KMS-11 (cell line): ENCODE measurements at regions not wholly inside any gene's neighbourhood (a gene's known extent, or its start where the extent isn't known, plus 50 kb on each side); places are given as distances from the start of the nearest gene placed in this dataset.

Experiments
- H2AFZ ChIP-seq: fragments of 200-600 bp; sonication (generic); 2 replicates; pipeline ENCODE4 v1.6.1; 2016; ENCODE audit warnings: antibody characterized with exemption, mixed run types, low read depth
- H3K27ac ChIP-seq: fragments of 200-600 bp; sonication (generic); 2 replicates; pipeline ENCODE4 v1.6.1; 2016; ENCODE audit warnings: mild to moderate bottlenecking, mixed run types
- H3K27me3 ChIP-seq: fragments of 200-600 bp; sonication (generic); 2 replicates; pipeline ENCODE4 v1.6.1; 2017; ENCODE audit warnings: mild to moderate bottlenecking, low read depth, mixed run types, moderate library complexity; ENCODE audit not compliant: insufficient read depth
- H3K36me3 ChIP-seq: fragments of 200-600 bp; sonication (generic); 2 replicates; pipeline ENCODE4 v1.6.1; 2017; ENCODE audit warnings: mild to moderate bottlenecking, mixed run types; ENCODE audit not compliant: insufficient read depth
- H3K4me1 ChIP-seq: fragments of 200-600 bp; sonication (generic); 2 replicates; pipeline ENCODE4 v1.6.1; 2016; ENCODE audit warnings: mild to moderate bottlenecking, low read depth, mixed run types; ENCODE audit not compliant: poor library complexity, severe bottlenecking
- H3K4me2 ChIP-seq: fragments of 200-600 bp; sonication (generic); 2 replicates; pipeline ENCODE4 v1.7.0; 2016; ENCODE audit warnings: mild to moderate bottlenecking, mixed run types
- H3K4me3 ChIP-seq: fragments of 200-600 bp; sonication (generic); IDR thresholded peaks from 2 replicates; pipeline ENCODE4 v1.6.1; 2017; ENCODE audit warnings: low read depth, low read length, mixed read lengths; ENCODE audit not compliant: insufficient read depth
- H3K79me2 ChIP-seq: fragments of 200-600 bp; sonication (generic); 2 replicates; pipeline ENCODE4 v1.6.1; 2016; ENCODE audit warnings: low read depth, mixed run types; ENCODE audit not compliant: insufficient read depth
- H3K9ac ChIP-seq: fragments of 200-600 bp; sonication (generic); 2 replicates; pipeline ENCODE4 v1.6.1; 2016; ENCODE audit warnings: mild to moderate bottlenecking, mixed run types
- H4K20me1 ChIP-seq: fragments of 200-600 bp; sonication (generic); 2 replicates; pipeline ENCODE4 v1.6.1; 2016; ENCODE audit warnings: mild to moderate bottlenecking, mixed run types; ENCODE audit not compliant: insufficient read depth
- CTCF ChIP-seq: fragments of 200-600 bp; sonication (generic); conservative IDR thresholded peaks from 2 replicates; pipeline ENCODE4 v1.6.1; 2017; ENCODE audit warnings: low read depth, mild to moderate bottlenecking, antibody characterized with exemption, low read length, moderate library complexity, mixed read lengths

DNA sequence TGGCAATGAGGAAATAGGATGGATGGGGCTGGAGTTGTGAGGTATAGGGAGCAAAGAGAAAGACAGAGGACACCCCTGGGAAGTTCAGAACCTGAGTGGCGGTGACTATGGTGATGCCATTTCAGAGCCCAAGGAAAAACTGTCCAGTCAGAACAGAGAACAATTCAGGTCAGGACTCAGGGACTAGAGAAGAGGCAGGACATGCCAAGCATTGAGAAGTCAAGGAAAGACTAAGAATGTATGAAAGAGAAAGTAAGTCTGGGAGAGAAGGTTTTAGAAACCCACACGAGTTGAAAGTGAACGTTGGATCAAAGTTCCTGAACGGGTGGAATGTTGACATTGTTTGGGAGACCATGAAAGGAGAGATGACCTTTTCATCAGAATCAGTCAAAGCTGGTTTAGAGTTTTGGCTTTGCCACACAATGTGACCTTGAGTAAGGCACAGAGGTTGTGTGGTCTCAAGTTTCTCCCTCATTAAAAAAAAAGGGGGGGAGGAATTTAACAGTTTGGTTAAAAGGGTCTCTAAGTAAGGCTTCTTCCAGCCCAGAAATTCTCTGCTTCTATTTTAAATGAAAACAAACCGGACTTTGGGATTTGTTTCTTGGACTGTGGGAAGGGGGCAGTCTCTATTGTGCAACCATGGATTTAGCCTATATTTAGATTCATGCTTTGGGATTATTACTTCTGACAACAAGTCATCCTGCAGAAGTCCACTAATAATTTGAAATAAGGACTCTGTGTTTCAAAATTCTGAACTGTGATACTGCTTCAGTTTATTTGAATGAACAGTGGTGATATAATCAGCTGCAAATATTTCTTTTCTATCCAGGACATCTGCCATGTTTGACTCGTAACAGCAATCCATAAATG is 315.9 kb upstream of the TBL1XR1 start:
- H3K4me1 ChIP-seq = no peaks in the 10 kb centered on the region
- H3K27ac ChIP-seq = no peak overlapping the region
- H4K20me1 ChIP-seq = no peaks in the 10 kb centered on the region
- H2AFZ ChIP-seq = no peak overlapping the region
- no peak overlapping the region for H3K4me2 ChIP-seq
- H3K36me3 ChIP-seq = no peaks in the 10 kb centered on the region
- H3K27me3 ChIP-seq = no peaks in the 10 kb centered on the region
- no peak overlapping the region for H3K4me3 ChIP-seq
- H3K9ac ChIP-seq = no peak overlapping the region
- TF ChIP-seq CTCF = no peak
- no peaks in the 10 kb centered on the region for H3K79me2 ChIP-seq

DNA sequence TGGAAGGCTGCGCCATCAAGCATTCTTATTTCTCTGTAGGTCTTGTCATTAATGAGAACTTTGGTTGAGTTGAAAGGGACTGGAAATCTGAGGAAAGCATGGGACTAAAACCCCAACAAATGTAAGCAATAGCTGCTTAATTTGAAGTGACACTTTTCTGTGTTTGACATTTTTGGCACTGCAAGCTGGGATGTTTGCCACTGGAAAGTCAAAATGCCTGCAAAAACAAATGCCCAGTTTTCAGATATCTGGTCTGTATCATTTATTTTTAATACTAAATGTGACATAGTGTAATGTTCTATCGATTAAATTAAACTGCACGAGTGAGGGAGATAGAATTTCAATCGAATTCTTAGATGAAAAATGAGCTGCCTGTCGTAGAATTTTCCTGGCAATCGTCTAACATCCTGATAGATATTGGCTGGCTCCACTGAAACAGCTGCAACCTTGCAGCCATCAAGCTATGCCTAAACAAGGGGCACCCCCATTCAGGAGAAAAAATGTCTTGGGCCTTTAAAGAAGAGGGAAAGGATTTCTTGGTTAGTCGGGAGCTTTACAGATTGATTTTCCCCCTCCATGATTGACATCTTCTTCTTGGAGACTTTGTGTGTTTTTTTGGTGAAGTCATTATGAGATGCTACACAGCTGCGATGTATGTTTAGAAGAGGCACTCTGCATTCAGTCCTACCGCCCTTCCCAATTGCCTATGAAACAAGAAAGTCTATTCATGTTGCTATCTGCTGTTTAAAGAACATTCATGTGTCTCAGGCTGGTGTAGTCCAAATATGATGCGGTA is 316.7 kb upstream of the TBL1XR1 start:
- H3K4me3 ChIP-seq = no peak overlapping the region
- H3K9ac ChIP-seq = no peak overlapping the region
- no peaks in the 10 kb centered on the region for H3K36me3 ChIP-seq
- no peaks in the 10 kb centered on the region for H3K4me1 ChIP-seq
- H3K79me2 ChIP-seq = no peaks in the 10 kb centered on the region
- H3K4me2 ChIP-seq = no peak overlapping the region
- no peak overlapping the region for H2AFZ ChIP-seq
- H4K20me1 ChIP-seq = no peaks in the 10 kb centered on the region
- H3K27me3 ChIP-seq = no peaks in the 10 kb centered on the region
- H3K27ac ChIP-seq = no peak overlapping the region
- TF ChIP-seq CTCF = no peak

DNA sequence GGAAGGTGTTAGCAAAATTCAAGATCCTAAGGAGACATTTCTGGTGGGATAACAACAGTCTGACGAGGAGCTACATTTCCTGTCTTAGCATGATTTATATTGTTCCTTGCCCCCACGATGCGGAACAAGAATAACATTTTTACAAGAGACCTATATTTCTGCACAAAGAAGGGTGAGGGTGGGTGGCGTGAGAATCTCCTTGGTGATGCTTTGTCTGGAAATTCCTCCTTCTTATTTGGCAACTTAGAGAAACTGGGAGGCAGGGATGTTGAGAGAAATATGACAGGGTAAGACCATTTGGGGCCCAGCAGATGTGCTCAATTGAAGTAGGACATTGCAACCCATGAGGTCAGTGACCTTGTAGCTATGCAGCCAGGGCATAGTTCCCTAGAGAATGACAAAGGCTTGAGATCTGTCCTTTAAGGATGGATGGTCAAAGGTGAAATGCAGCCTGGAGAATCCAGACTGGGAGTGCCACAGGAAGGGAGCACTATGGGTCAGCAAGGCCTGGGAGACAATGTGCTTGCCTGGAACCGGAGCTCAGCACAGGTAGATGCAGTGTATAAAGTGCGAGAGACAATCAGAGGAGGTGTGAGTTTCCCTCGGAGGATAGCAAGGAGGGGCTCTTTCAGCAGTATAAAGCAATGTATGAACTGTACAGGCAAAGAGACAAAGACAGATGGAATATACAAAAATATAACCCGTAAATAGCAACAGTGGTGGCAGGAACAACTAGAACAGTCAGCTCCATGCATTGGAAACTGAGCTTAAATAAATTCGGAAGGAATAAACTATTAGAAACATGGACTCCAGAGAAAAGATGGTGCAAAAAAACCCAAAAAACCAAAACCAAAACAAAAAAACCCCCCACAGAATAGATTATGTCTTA is 317.6 kb upstream of the TBL1XR1 start:
- H3K27ac ChIP-seq = no peak overlapping the region
- no peak overlapping the region for H3K4me2 ChIP-seq
- TF ChIP-seq CTCF = no peak
- no peaks in the 10 kb centered on the region for H4K20me1 ChIP-seq
- H2AFZ ChIP-seq = no peak overlapping the region
- H3K27me3 ChIP-seq = no peaks in the 10 kb centered on the region
- no peak overlapping the region for H3K4me3 ChIP-seq
- no peak overlapping the region for H3K9ac ChIP-seq
- H3K4me1 ChIP-seq = no peaks in the 10 kb centered on the region
- no peaks in the 10 kb centered on the region for H3K79me2 ChIP-seq
- no peaks in the 10 kb centered on the region for H3K36me3 ChIP-seq

GRCh38 chr3:177515786-177516157 is 318.5 kb upstream of the TBL1XR1 start:
- Histone ChIP-seq H3K27ac (no peak overlapping the region), H3K79me2 (no peaks in the 10 kb centered on the region), H3K27me3 (no peaks in the 10 kb centered on the region), H2AFZ (no peak overlapping the region), H3K4me3 (no peak overlapping the region), H3K36me3 (no peaks in the 10 kb centered on the region), H3K9ac (no peak overlapping the region), H3K4me2 (no peak overlapping the region), H3K4me1 (no peaks in the 10 kb centered on the region), H4K20me1 (no peaks in the 10 kb centered on the region)
- TF ChIP-seq CTCF = no peak
